UCSD-AML1 (cell line): ENCODE measurements at regions not wholly inside any gene's neighbourhood (a gene's known extent, or its start where the extent isn't known, plus 50 kb on each side); places are given as distances from the start of the nearest gene placed in this dataset.
"Not testable (repeated sequence)": the region's sequence is repeated elsewhere in the genome, so short reads cannot be mapped to it uniquely, and the experiment has no call there.

Source experiments
- DNase-seq: peaks from one replicate; lab custom pipeline; 2025; ENCODE audit not compliant: unreplicated experiment; lab: John Stamatoyannopoulos, UW

- no peak for DNase-seq
These were observed 103.0 kb upstream of the NUDT6 start for GRCh38 chr4:123025398-123025797.

DNA sequence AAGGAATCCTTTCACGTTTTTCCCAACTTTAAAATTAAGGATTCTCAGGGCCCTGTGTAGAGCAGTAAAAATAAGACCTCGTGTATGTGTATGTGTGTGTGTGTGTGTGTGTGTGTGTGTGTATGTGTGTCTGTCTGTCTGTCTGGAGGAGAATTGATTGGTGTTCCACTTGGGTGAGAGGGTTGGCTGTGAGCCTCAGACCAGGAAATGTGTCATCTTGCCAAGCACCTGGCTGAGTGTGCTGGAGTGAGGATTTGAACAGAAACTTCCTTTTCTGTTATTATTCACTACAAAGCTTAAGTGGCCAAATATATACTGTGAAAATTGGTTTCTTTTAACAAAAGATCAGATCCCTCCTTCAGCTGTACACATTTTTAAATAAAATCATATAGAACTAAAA lies 103.6 kb upstream of the NUDT6 start:
- DNase-seq, result not testable (repeated sequence)

DNA sequence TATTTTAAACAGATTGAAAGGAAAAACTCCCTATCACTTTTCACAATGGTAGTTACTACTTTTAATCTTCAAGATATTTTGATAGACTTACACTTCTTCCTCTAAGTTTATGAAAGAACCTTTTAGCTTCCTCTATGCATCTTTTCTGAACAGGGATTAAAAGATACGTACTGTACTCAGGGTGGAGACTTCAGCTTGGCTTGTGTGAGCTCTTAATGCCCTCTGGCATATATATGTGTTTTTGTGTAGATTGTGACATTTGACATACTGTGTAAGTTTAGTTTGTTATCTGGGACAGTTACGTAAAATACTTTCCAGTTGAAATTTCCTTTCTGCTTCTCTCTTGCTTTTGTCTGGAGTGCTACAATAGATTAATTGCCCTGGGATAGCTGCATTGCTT lies 109.3 kb upstream of the NUDT6 start:
- DNase-seq, result no peak

GRCh38 chr4:123034023-123034422 lies 111.6 kb upstream of the NUDT6 start:
- no peak for DNase-seq

- DNase-seq, result no peak
These were observed 112.8 kb upstream of the NUDT6 start for GRCh38 chr4:123035239-123035638.

GRCh38 chr4:123037804-123038203 lies 115.4 kb upstream of the NUDT6 start:
- DNase-seq, result no peak

GRCh38 chr4:123042095-123042494 lies 119.7 kb upstream of the NUDT6 start:
- DNase-seq, result no peak

DNA sequence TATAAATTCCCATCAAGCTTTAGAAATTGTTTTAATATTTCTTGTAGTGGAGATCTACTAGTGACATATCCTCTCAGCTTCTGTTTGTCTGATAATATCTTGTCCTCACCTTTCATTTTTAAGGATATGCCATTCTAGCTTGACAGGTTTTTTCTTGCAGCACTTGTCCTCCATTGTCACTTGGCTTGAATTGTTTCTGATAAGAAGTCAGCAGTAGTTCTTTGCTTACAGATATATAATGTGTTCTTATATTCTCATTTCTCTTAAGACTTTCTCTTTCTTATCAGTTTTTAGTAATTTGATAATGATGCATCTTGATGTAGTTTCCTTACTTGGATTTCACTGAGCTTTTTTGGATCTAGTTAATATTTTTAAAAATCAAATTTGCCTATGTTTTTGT lies 120.6 kb upstream of the NUDT6 start:
- DNase-seq, result no peak

- no peak for DNase-seq
These were observed 121.5 kb upstream of the NUDT6 start for GRCh38 chr4:123043793-123044425.

DNA sequence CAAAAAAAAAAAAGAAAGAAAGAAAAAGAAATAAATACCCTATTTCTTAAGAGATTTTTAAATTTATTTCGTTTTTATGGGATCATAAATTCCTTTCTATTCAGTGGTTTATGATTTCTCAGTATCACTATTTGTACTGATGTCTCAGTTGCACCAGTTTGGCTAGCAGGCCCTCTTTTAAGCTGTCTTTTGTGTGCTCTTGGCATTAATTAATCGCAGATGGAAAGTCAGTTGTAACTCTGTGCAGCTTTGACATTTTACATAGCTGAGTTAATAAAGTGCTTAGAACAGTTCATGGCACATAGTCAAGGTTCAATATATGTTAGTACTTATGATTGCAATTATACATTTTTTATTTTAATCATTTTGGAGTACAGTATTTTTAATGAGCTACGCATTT lies 123.7 kb upstream of the NUDT6 start:
- DNase-seq, result no peak

- no peak for DNase-seq
These were observed 127.6 kb upstream of the NUDT6 start for GRCh38 chr4:123050018-123050417.

GRCh38 chr4:123052007-123052406 lies 129.6 kb upstream of the NUDT6 start:
- DNase-seq, result no peak

GRCh38 chr4:123055943-123056342 lies 133.5 kb upstream of the NUDT6 start:
- DNase-seq, result no peak

DNA sequence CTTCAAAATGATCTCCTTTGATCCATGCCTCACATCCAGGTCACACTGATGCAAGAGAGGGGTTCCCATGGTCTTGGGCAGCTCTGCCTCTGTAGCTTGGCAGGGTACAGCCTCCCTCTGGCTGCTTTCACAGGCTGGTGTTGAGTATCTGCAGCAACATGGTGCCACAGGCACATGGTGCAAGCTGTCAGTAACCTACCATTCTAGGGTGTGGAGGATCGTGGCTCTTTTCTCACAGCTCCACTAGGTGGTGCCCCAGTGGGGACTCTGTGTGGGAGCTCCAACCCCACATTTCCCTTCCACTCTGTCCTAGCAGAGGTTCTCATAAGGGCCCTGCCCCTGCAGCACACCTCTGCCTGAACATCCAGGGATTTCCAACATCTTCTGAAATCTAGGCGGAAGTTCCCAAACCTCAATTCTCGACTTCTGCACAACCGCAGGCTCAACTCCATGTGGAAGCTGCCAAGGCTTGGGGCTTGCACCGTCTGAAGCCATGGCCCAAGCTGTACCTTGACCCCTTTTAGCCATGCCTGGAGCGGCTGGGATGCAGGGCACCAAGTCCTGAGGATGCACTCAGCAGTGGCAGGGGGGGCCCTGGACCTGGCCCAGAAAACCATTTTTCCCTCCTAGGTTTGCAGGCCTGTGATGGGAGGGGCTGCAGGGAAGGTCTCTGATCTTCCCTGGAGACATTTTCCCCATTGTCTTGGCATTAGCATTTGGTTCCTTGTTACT lies 137.8 kb upstream of the NUDT6 start:
- no peak for DNase-seq

GRCh38 chr4:123064390-123064789 lies 142.0 kb upstream of the NUDT6 start:
- no peak for DNase-seq

DNA sequence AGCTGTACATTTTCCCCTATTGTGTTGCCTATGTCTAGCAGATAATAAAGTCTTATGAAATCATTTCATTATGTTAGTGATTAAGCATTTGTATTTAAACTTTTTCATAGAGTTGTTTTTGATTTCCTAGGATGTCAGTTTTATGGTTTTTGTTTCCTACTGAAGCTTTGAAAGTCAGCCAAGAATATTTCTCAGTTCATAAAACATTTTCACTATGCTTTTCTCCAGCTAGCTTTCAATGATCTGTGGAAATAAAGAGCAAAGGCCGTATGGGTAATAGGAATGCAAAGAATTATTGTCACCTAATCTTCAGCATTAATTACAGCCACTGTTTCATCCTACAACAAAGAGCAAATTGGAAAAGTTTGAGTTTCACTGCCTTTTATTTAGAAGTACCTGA lies 145.7 kb upstream of the NUDT6 start:
- no peak for DNase-seq

GRCh38 chr4:123072060-123072459 lies 149.7 kb upstream of the NUDT6 start:
- DNase-seq, result no peak

- no peak for DNase-seq
These were observed 151.3 kb upstream of the NUDT6 start for GRCh38 chr4:123073650-123074049.

GRCh38 chr4:123077330-123077729 lies 154.9 kb upstream of the NUDT6 start:
- no peak for DNase-seq

- DNase-seq, result no peak
These were observed 159.6 kb upstream of the NUDT6 start for GRCh38 chr4:123081971-123082370.

GRCh38 chr4:123083646-123084045 lies 161.2 kb upstream of the NUDT6 start:
- DNase-seq, result no peak

DNA sequence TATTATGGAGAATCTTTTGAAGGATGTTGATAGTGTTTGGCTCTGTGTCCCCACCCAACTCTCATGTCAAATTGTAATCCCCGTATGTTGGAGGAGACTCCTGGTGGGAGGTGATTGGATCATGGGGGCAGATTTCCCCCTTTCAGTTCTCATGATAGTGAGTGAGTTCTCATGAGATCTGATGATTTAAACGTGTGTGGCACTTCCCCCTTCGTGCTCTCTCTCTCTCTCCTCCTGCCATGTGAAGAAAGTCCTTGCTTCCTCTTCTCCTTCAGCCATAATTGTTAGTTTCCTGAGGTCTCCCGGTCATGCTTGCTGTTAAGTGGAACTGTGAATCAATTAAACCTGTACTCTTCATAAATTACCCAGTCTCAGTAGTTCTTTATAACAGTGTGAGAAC lies 166.1 kb upstream of the NUDT6 start:
- no peak for DNase-seq

- DNase-seq, result no peak
These were observed 168.5 kb upstream of the NUDT6 start for GRCh38 chr4:123090886-123091285.
